ENCODE measurements at regions not wholly inside any gene's neighbourhood (a gene's known extent, or its start where the extent isn't known, plus 50 kb on each side); places are given as distances from the start of the nearest gene placed in this dataset.

- Histone ChIP-seq H3K4me1 (ENCODE audit: insufficient read depth, low read length) (no peaks in the 10 kb centered on the region), H3K14ac (ENCODE audit: insufficient read depth, low read length) (no peak overlapping the region), H3K9ac (ENCODE audit: extremely low read depth, insufficient read length, low read length) (no peak overlapping the region), H3K79me1 (ENCODE audit: insufficient read depth, low read depth, low read length, poor library complexity, severe bottlenecking) (no peaks in the 10 kb centered on the region), H3K9me3 (ENCODE audit: control insufficient read depth, low read depth, low read length) (no peaks in the 10 kb centered on the region), H3K23me2 (ENCODE audit: insufficient read length, low read depth, low read length, poor library complexity, severe bottlenecking) (no peaks in the 10 kb centered on the region), H2BK20ac (ENCODE audit: low read depth, low read length, poor library complexity, severe bottlenecking) (no peak overlapping the region), H2AFZ (ENCODE audit: low read length) (no peak overlapping the region), H3T11ph (ENCODE audit: low read length) (no peak overlapping the region), H3K56ac (ENCODE audit: insufficient read length, low read depth, low read length) (no peak overlapping the region), H4K20me1 (ENCODE audit: control insufficient read depth, insufficient read depth, insufficient read length) (peaks cover 4% of the 10 kb centered on the region), H3K18ac (ENCODE audit: insufficient read length, low read depth, low read length) (no peak overlapping the region), H3K23ac (ENCODE audit: insufficient read length, low read depth, low read length) (no peak overlapping the region), H3K27me3 (ENCODE audit: insufficient read depth, low read length) (no peaks in the 10 kb centered on the region; the same call in 1 of the 2 replicates), H2BK120ac (ENCODE audit: low read depth, low read length, poor library complexity, severe bottlenecking) (no peak overlapping the region), H4K5ac (ENCODE audit: insufficient read length, low read depth, low read length) (no peak overlapping the region), H2BK5ac (ENCODE audit: insufficient read length, low read length) (no peak overlapping the region), H2BK15ac (ENCODE audit: low read depth, low read length) (no peak overlapping the region), H4K91ac (ENCODE audit: insufficient read length, low read depth, low read length) (no peak overlapping the region), H2BK12ac (ENCODE audit: insufficient read length, low read depth, low read length) (no peak overlapping the region), H3K79me2 (ENCODE audit: insufficient read depth, low read length) (no peaks in the 10 kb centered on the region), H4K8ac (replicated peaks; ENCODE audit: insufficient read length, low read depth, low read length) (no peak overlapping the region), H3K27ac (ENCODE audit: insufficient read length, low read depth, low read length) (no peak overlapping the region), H3K4ac (ENCODE audit: low read depth, low read length) (no peak overlapping the region), H3K4me2 (ENCODE audit: insufficient read depth, insufficient read length, low read length) (no peak overlapping the region), H2AK5ac (ENCODE audit: insufficient read length, low read length) (no peak overlapping the region)
- H3K36me3 Mint-ChIP-seq (ENCODE audit: insufficient read depth in 1 of 3, low read depth in 3 of 3), result peaks cover 5 to 9% (median 8%) of the 10 kb centered on the region in 3 experiments; a peak in 5 of 7 replicates
- no peak overlapping the region; a peak in 1 of 7 replicates for H3K27ac Mint-ChIP-seq
- no peaks in the 10 kb centered on the region for H3K27me3 Mint-ChIP-seq (ENCODE audit: low read depth)
- H3K4me1 Mint-ChIP-seq, result peaks cover 8 to 26% of the 10 kb centered on the region in 2 experiments
- DNase-seq, result no peak
- no peaks in the 10 kb centered on the region for H3K9me3 Mint-ChIP-seq
- TF ChIP-seq CTCF (conservative IDR thresholded peaks at IDR 0.05), result no peak
- H3K4me3 Mint-ChIP-seq, result no peak overlapping the region
Observed at GRCh38 chr16:27633721-27634120, 83.8 kb downstream of the KATNIP start.
